Mesendoderm (in vitro differentiated cells): ENCODE measurements at regions not wholly inside any gene's neighbourhood (a gene's known extent, or its start where the extent isn't known, plus 50 kb on each side); places are given as distances from the start of the nearest gene placed in this dataset.
"Not testable (repeated sequence)": the region's sequence is repeated elsewhere in the genome, so short reads cannot be mapped to it uniquely, and the experiment has no call there.

Experiments used
- DNase-seq: peaks from one replicate; pipeline ENCODE4 v3.0.0; 2013
- H2AK5ac ChIP-seq: 2 replicates; pipeline ENCODE4 v1.6.1; 2013; ENCODE audit warnings: low read length, inconsistent platforms
- H2BK120ac ChIP-seq: 2 replicates; pipeline ENCODE4 v1.6.1; 2013; ENCODE audit warnings: low read depth, mild to moderate bottlenecking, low read length, moderate library complexity, mixed read lengths
- H2BK15ac ChIP-seq: replicated peaks from 2 replicates; pipeline ENCODE4 v1.6.1; 2013; ENCODE audit warnings: low read depth, mild to moderate bottlenecking, moderate library complexity
- H2BK5ac ChIP-seq: 2 replicates; pipeline ENCODE4 v1.6.1; 2013; ENCODE audit warnings: low read length, inconsistent platforms
- H3K18ac ChIP-seq: 2 replicates; pipeline ENCODE4 v1.6.1; 2013; ENCODE audit warnings: mild to moderate bottlenecking, low read length, mixed read lengths
- H3K23ac ChIP-seq: one replicate; pipeline ENCODE4 v1.6.1; 2013; ENCODE audit warnings: low read length
- H3K27ac ChIP-seq: 2 replicates; pipeline ENCODE4 v1.5.1; 2013; ENCODE audit warnings: low read depth, mild to moderate bottlenecking, inconsistent platforms, low read length, moderate library complexity
- H3K27me3 ChIP-seq: 2 replicates; pipeline ENCODE4 v1.6.1; 2013; ENCODE audit warnings: low read length, control low read depth, mild to moderate bottlenecking, inconsistent platforms; ENCODE audit not compliant: insufficient read depth, poor library complexity
- H3K36me3 ChIP-seq: 2 replicates; pipeline ENCODE4 v1.6.1; 2013; ENCODE audit warnings: low read length, inconsistent platforms; ENCODE audit not compliant: control insufficient read depth, insufficient read depth
- H3K4ac ChIP-seq: one replicate; pipeline ENCODE4 v1.6.1; 2013; ENCODE audit warnings: low read depth, mild to moderate bottlenecking, low read length, moderate library complexity
- H3K4me1 ChIP-seq: 2 replicates; pipeline ENCODE4 v1.6.1; 2013; ENCODE audit warnings: low read depth, low read length, inconsistent platforms; ENCODE audit not compliant: control insufficient read depth
- H3K4me2 ChIP-seq: 2 replicates; pipeline ENCODE4 v1.6.1; 2013; ENCODE audit warnings: low read length
- H3K4me3 ChIP-seq: 2 replicates; pipeline ENCODE4 v1.5.1; 2013; ENCODE audit warnings: mild to moderate bottlenecking, low read length
- H3K56ac ChIP-seq: one replicate; pipeline ENCODE4 v1.6.1; 2013; ENCODE audit warnings: low read length
- H3K79me1 ChIP-seq: 2 replicates; pipeline ENCODE4 v1.6.1; 2013; ENCODE audit warnings: low read length, inconsistent platforms
- H3K79me2 ChIP-seq: 2 replicates; pipeline ENCODE4 v1.6.1; 2013; ENCODE audit warnings: mild to moderate bottlenecking, low read length; ENCODE audit not compliant: control insufficient read depth, insufficient read depth
- H3K9ac ChIP-seq: 2 replicates; pipeline ENCODE4 v1.6.1; 2013; ENCODE audit warnings: low read length, inconsistent platforms
- H4K5ac ChIP-seq: one replicate; pipeline ENCODE4 v1.6.1; 2013; ENCODE audit warnings: low read length
- H4K8ac ChIP-seq: one replicate; pipeline ENCODE4 v1.6.1; 2013; ENCODE audit warnings: low read depth, mild to moderate bottlenecking, control low read depth, low read length, moderate library complexity
- WGBS: extraction: QIAGEN DNeasy Blood & Tissue Kit; methylation state at CpG from one replicate; pipeline ENCODE4 v1.1.7; 2013; ENCODE audit warnings: low lambda C conversion rate, missing lambda C conversion rate; ENCODE audit not compliant: insufficient coverage; ENCODE audit errors: extremely low coverage; 5-methylcytosine and 5-hydroxymethylcytosine counted together

DNA sequence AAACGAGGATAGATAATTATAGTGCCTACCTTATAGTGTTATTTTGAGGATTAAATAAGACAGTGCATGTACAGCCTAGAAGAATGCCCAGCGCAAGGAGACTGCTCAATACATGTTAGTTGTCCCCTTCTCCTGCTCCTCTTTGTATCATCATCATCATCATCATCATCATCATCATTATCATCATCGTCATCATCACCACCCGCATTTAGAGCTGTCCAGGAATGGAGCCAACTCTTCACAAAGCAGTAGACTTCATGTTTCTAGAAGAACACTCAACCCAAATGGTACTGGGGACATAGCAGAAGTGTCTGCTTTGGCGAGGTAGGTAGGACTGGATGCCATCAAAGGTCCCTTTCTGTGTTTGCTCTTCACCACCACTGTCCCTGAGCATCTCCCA lies 116.0 kb downstream of the TRIM43 start:
- no peak for DNase-seq
- Histone ChIP-seq H2BK5ac (no peak overlapping the region), H2AK5ac (no peak overlapping the region), H3K4me2 (no peak overlapping the region), H3K9ac (no peak overlapping the region), H4K8ac (no peak overlapping the region), H3K4me1 (no peaks in the 10 kb centered on the region), H4K5ac (no peak overlapping the region), H3K79me1 (no peaks in the 10 kb centered on the region), H3K18ac (no peak overlapping the region), H2BK15ac (no peak overlapping the region), H3K27me3 (no peaks in the 10 kb centered on the region), H3K4ac (no peak overlapping the region), H2BK120ac (no peak overlapping the region), H3K27ac (no peak overlapping the region), H3K36me3 (no peaks in the 10 kb centered on the region), H3K79me2 (no peaks in the 10 kb centered on the region), H3K56ac (no peak overlapping the region), H3K4me3 (no peak overlapping the region), H3K23ac (no peak overlapping the region)
- no CpG with 5 or more reads among the region's 5 CpGs for WGBS

DNA sequence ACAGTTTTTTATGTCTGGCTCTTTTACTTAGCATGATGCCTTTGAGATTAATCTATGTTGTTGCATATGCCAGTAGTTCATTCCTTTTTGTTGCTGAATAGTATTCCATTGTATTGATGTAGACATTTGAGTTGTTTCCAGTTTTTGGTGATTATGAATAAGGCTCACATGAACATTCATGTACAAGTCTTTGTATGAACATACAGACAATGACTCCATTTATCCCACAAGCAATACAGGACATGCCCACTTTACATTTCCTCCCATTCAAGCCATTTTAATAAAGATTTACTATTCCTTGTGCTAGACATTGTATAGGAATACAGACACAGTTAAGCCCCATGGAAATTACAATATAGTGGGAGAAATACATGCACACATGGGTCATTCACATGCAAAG lies 118.0 kb downstream of the TRIM43 start:
- H2AK5ac ChIP-seq = no peak overlapping the region
- no peak overlapping the region for H3K4me2 ChIP-seq
- no peak overlapping the region for H3K27ac ChIP-seq
- H2BK15ac ChIP-seq = no peak overlapping the region
- no peak overlapping the region for H3K4ac ChIP-seq
- H3K27me3 ChIP-seq = no peaks in the 10 kb centered on the region
- H3K79me1 ChIP-seq = no peaks in the 10 kb centered on the region
- no peak overlapping the region for H2BK5ac ChIP-seq
- H4K5ac ChIP-seq = no peak overlapping the region
- no peak overlapping the region for H2BK120ac ChIP-seq
- H3K36me3 ChIP-seq = no peaks in the 10 kb centered on the region
- H3K9ac ChIP-seq = no peak overlapping the region
- no peak overlapping the region for H3K23ac ChIP-seq
- H3K79me2 ChIP-seq = no peaks in the 10 kb centered on the region
- H3K18ac ChIP-seq = no peak overlapping the region
- no peak for DNase-seq
- no peak overlapping the region for H3K56ac ChIP-seq
- H4K8ac ChIP-seq = no peak overlapping the region
- H3K4me3 ChIP-seq = no peak overlapping the region
- no peaks in the 10 kb centered on the region for H3K4me1 ChIP-seq

DNA sequence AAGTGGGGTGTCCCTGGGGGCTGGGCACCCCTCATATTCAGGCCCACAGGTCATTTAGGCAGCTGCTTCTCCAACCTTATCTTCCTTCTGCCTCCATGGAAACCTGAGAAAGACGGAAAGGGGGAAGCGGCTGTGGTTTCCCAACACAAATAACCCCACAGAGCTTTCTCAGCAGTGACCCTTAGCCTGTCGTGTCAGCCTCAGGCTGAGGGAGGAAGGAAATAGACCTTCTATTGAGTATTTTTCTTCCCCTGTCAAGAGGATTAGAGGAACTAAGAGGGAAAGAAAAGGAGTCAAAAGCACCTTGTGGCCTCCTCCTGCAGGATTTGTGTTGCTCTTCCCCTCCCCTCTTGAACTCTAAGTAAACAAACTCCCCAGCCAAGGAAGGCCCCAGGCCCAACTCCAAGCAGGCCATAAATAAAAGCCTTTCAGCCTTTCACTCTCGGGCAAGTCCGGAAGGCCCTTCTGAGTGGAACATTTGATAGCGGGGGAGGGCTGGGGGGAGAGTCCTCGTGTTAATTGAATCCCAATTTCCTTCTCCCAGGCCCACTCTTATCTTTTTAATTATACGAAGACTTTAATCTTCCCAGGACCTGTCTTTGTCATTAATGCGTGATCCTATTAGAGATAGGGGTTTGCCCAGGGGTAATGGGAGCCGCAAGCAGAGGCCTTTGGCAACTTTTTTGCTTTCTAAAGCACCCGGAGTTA lies 121.8 kb downstream of the TRIM43 start:
- H4K8ac ChIP-seq, H2BK120ac ChIP-seq, H3K79me1 ChIP-seq, H3K27ac ChIP-seq, H3K4me2 ChIP-seq, H3K27me3 ChIP-seq, H3K36me3 ChIP-seq, H4K5ac ChIP-seq, H3K4ac ChIP-seq, H3K4me1 ChIP-seq, H2AK5ac ChIP-seq, H3K79me2 ChIP-seq, H3K18ac ChIP-seq, H3K56ac ChIP-seq, H2BK15ac ChIP-seq, H2BK5ac ChIP-seq, H3K4me3 ChIP-seq, H3K9ac ChIP-seq, H3K23ac ChIP-seq: not testable (repeated sequence)
- DNase-seq = peak; percentile 69
- no CpG with 5 or more reads among the region's 11 CpGs for WGBS

DNA sequence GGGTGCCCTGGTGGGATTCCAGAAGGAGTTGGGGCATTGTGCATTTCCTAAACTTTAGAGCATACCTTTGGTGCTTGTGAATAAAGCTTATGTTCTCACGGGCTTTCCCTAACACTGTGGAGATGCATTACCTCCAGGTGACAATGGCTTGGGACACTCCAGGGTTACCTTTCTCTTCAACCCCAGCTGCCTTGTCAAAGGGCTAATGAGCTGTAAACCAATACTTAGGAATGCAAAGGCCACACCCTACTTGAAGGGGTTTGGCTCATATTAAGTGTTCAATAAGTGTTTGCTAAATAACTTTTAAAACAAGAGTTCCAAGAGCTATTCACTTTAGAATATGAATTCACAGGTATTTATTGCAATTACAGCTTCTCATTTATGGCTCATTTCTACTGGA lies 122.6 kb downstream of the TRIM43 start:
- not testable (repeated sequence) for H3K27ac ChIP-seq, H4K5ac ChIP-seq, H4K8ac ChIP-seq, H2BK5ac ChIP-seq, H3K79me2 ChIP-seq, H2BK120ac ChIP-seq, H3K23ac ChIP-seq, H3K36me3 ChIP-seq, H2AK5ac ChIP-seq, H3K4me3 ChIP-seq, H3K79me1 ChIP-seq, H3K56ac ChIP-seq, H3K4me1 ChIP-seq, H3K9ac ChIP-seq, H3K4ac ChIP-seq, DNase-seq, H2BK15ac ChIP-seq, H3K27me3 ChIP-seq, H3K4me2 ChIP-seq, H3K18ac ChIP-seq
- no CpG with 5 or more reads among the region's 1 CpG for WGBS

- no peak overlapping the region for H2BK120ac ChIP-seq
- no peak overlapping the region for H2AK5ac ChIP-seq
- H2BK5ac ChIP-seq = no peak overlapping the region
- no peak for DNase-seq
- H3K4me2 ChIP-seq = no peak overlapping the region
- H4K5ac ChIP-seq = no peak overlapping the region
- H3K56ac ChIP-seq = no peak overlapping the region
- no peaks in the 10 kb centered on the region for H3K79me2 ChIP-seq
- H3K36me3 ChIP-seq = no peaks in the 10 kb centered on the region
- H2BK15ac ChIP-seq = no peak overlapping the region
- no peaks in the 10 kb centered on the region for H3K27me3 ChIP-seq
- no peak overlapping the region for H3K23ac ChIP-seq
- no peak overlapping the region for H3K9ac ChIP-seq
- no peak overlapping the region for H3K4me3 ChIP-seq
- H3K27ac ChIP-seq = no peak overlapping the region
- no CpG with 5 or more reads among the region's 8 CpGs for WGBS
- no peak overlapping the region for H3K18ac ChIP-seq
- no peaks in the 10 kb centered on the region for H3K4me1 ChIP-seq
- H3K79me1 ChIP-seq = no peaks in the 10 kb centered on the region
- no peak overlapping the region for H4K8ac ChIP-seq
- no peak overlapping the region for H3K4ac ChIP-seq
These were observed 127.8 kb downstream of the TRIM43 start for GRCh38 chr2:95719473-95720060.

DNA sequence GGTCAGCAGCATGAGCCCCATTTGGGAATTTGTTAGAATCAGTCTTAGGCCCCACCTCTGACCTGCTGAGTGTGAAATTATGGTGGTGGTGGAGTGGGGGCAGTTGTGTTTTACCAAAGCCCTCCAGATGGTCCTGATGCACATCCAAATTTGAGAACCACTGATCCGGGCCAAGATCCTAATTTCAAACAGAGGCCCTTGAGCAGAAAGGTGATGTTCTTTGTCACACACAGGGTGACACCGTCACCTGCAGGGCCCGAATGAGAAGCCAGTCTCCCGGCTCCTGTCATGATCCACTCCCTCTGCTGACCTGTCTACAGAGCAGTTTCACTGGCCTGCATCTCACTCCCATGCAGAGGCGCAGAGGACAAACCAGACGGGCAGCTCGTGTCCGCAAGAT lies 129.9 kb downstream of the TRIM43 start:
- Histone ChIP-seq H3K79me2 (no peaks in the 10 kb centered on the region), H3K27ac (no peak overlapping the region), H4K8ac (no peak overlapping the region), H2AK5ac (no peak overlapping the region), H3K36me3 (no peaks in the 10 kb centered on the region), H3K4me2 (no peak overlapping the region), H3K18ac (no peak overlapping the region), H3K79me1 (no peaks in the 10 kb centered on the region), H2BK120ac (no peak overlapping the region), H3K23ac (no peak overlapping the region), H3K27me3 (no peaks in the 10 kb centered on the region), H4K5ac (no peak overlapping the region), H3K9ac (no peak overlapping the region), H2BK15ac (no peak overlapping the region), H3K56ac (no peak overlapping the region), H3K4me3 (no peak overlapping the region), H3K4me1 (no peaks in the 10 kb centered on the region), H3K4ac (no peak overlapping the region), H2BK5ac (no peak overlapping the region)
- WGBS = no CpG with 5 or more reads among the region's 8 CpGs
- DNase-seq = no peak
